Fibroblast of the aortic adventitia (primary cell): ENCODE measurements at regions not wholly inside any gene's neighbourhood (a gene's known extent, or its start where the extent isn't known, plus 50 kb on each side); places are given as distances from the start of the nearest gene placed in this dataset.

ENCODE experiments used
- DNase-seq: peaks from one replicate; pipeline ENCODE4 v3.0.0-alpha.2; 2010; ENCODE audit warnings: low read depth
- H3K4me3 ChIP-seq: 2 replicates; pipeline ENCODE4 v1.5.1; 2011; ENCODE audit warnings: low read depth, mild to moderate bottlenecking, control low read depth, low read length, moderate library complexity
- CTCF ChIP-seq: IDR thresholded peaks from 2 replicates; pipeline ENCODE4 v1.5.1; 2011; ENCODE audit warnings: mild to moderate bottlenecking, low read length, control low read depth, inconsistent platforms; ENCODE audit not compliant: insufficient read depth

GRCh38 chr13:99436686-99437416 is 64.4 kb upstream of the TM9SF2 start:
- peak; percentile 100 for TF ChIP-seq CTCF
- peak; percentile 83 for DNase-seq
- H3K4me3 ChIP-seq, result peak overlapping the region; percentile 26

- no peak for TF ChIP-seq CTCF
- H3K4me3 ChIP-seq, result no peak overlapping the region
- DNase-seq, result no peak
Observed at GRCh38 chr13:99439048-99439447, 62.2 kb upstream of the TM9SF2 start.

GRCh38 chr13:99439850-99440604 is 61.2 kb upstream of the TM9SF2 start:
- DNase-seq, result no peak
- no peak overlapping the region for H3K4me3 ChIP-seq
- no peak for TF ChIP-seq CTCF

GRCh38 chr13:99442273-99442895 is 58.9 kb upstream of the TM9SF2 start:
- no peak overlapping the region for H3K4me3 ChIP-seq
- DNase-seq, result peak; percentile 71
- TF ChIP-seq CTCF, result peak; percentile 95

- TF ChIP-seq CTCF, result no peak
- DNase-seq, result no peak
- no peak overlapping the region for H3K4me3 ChIP-seq
Observed at GRCh38 chr13:99446242-99446641, 55.0 kb upstream of the TM9SF2 start.

GRCh38 chr13:99448546-99448945 is 52.7 kb upstream of the TM9SF2 start:
- TF ChIP-seq CTCF, result no peak
- no peak for DNase-seq
- no peak overlapping the region for H3K4me3 ChIP-seq
